IPS DF 6.9 (cell line): ENCODE measurements at regions not wholly inside any gene's neighbourhood (a gene's known extent, or its start where the extent isn't known, plus 50 kb on each side); places are given as distances from the start of the nearest gene placed in this dataset.

Source experiments
- DNase-seq: peaks from one replicate; pipeline ENCODE4 v3.0.0-alpha.2; 2013; ENCODE audit warnings: low read depth, low spot score
- H3K27ac ChIP-seq: one replicate; pipeline ENCODE4 v1.5.1; 2013; ENCODE audit warnings: low read length, control low read depth
- H3K27me3 ChIP-seq: 2 replicates; pipeline ENCODE4 v1.6.1; 2013; ENCODE audit warnings: mild to moderate bottlenecking, low read length; ENCODE audit not compliant: control insufficient read depth, insufficient read depth
- H3K36me3 ChIP-seq: 2 replicates; pipeline ENCODE4 v1.6.1; 2013; ENCODE audit warnings: low read length; ENCODE audit not compliant: control insufficient read depth, insufficient read depth
- H3K4me1 ChIP-seq: 2 replicates; pipeline ENCODE4 v1.6.1; 2013; ENCODE audit warnings: low read length; ENCODE audit not compliant: control insufficient read depth, insufficient read depth
- H3K4me3 ChIP-seq: 2 replicates; pipeline ENCODE4 v1.5.1; 2013; ENCODE audit warnings: mild to moderate bottlenecking, low read length
- H3K9me3 ChIP-seq: 2 replicates; pipeline ENCODE4 v1.6.1; 2013; ENCODE audit warnings: low read length, inconsistent platforms; ENCODE audit not compliant: control insufficient read depth, insufficient read depth
- whole genome bisulfite sequencing: extraction: QIAGEN DNeasy Blood & Tissue Kit; methylation state at CpG from one replicate; pipeline ENCODE4 v1.1.7; 2013; ENCODE audit warnings: mixed read lengths, missing lambda C conversion rate; ENCODE audit not compliant: insufficient read length, insufficient coverage; 5-methylcytosine and 5-hydroxymethylcytosine counted together

GRCh38 chr5:115725522-115725921 lies 90.9 kb downstream of the CDO1 start:
- Histone ChIP-seq H3K36me3 (no peaks in the 10 kb centered on the region), H3K9me3 (no peaks in the 10 kb centered on the region; the same call in 1 of the 2 replicates)
- WGBS, result no CpG with 5 or more reads among the region's 1 CpG

GRCh38 chr5:115723220-115723619 lies 93.2 kb downstream of the CDO1 start:
- no CpG with 5 or more reads among the region's 2 CpGs for WGBS
- H3K27me3 ChIP-seq, result no peaks in the 10 kb centered on the region
- no peaks in the 10 kb centered on the region for H3K4me1 ChIP-seq
- no peak for DNase-seq
- H3K9me3 ChIP-seq, result no peaks in the 10 kb centered on the region
- H3K27ac ChIP-seq, result no peak overlapping the region
- no peak overlapping the region for H3K4me3 ChIP-seq
- no peaks in the 10 kb centered on the region for H3K36me3 ChIP-seq

More at GRCh38 chr5:115725522-115725921, 90.9 kb downstream of the CDO1 start:
- H3K27me3 ChIP-seq, result no peaks in the 10 kb centered on the region
- no peaks in the 10 kb centered on the region for H3K4me1 ChIP-seq
- no peak overlapping the region for H3K4me3 ChIP-seq
- no peak overlapping the region for H3K27ac ChIP-seq
- no peak for DNase-seq

- no peaks in the 10 kb centered on the region for H3K27me3 ChIP-seq
- no peak for DNase-seq
- WGBS, result no CpG with 5 or more reads among the region's 2 CpGs
- no peak overlapping the region for H3K27ac ChIP-seq
- no peaks in the 10 kb centered on the region for H3K4me1 ChIP-seq
- H3K9me3 ChIP-seq, result no peaks in the 10 kb centered on the region
- no peaks in the 10 kb centered on the region for H3K36me3 ChIP-seq
- H3K4me3 ChIP-seq, result no peak overlapping the region
Measured at GRCh38 chr5:115720888-115721287, 95.1 kb upstream of the TMED7 start.

GRCh38 chr5:115718927-115719326 lies 93.1 kb upstream of the TMED7 start:
- H3K27me3 ChIP-seq, result no peaks in the 10 kb centered on the region
- no peaks in the 10 kb centered on the region for H3K9me3 ChIP-seq
- no peak for DNase-seq
- no CpG with 5 or more reads among the region's 2 CpGs for WGBS
- H3K27ac ChIP-seq, result no peak overlapping the region
- no peaks in the 10 kb centered on the region for H3K36me3 ChIP-seq
- H3K4me1 ChIP-seq, result no peaks in the 10 kb centered on the region
- H3K4me3 ChIP-seq, result no peak overlapping the region

- no peak overlapping the region for H3K27ac ChIP-seq
- no peak overlapping the region for H3K4me3 ChIP-seq
- no peaks in the 10 kb centered on the region for H3K27me3 ChIP-seq
- no peaks in the 10 kb centered on the region for H3K4me1 ChIP-seq
- H3K9me3 ChIP-seq, result no peaks in the 10 kb centered on the region
- no peaks in the 10 kb centered on the region for H3K36me3 ChIP-seq
- DNase-seq, result no peak
Measured at GRCh38 chr5:115713408-115713807, 87.6 kb upstream of the TMED7 start.

GRCh38 chr5:115709585-115709984 lies 83.7 kb upstream of the TMED7 start:
- H3K9me3 ChIP-seq, result no peaks in the 10 kb centered on the region
- no CpG with 5 or more reads among the region's 3 CpGs for WGBS
- no peaks in the 10 kb centered on the region for H3K27me3 ChIP-seq
- H3K4me3 ChIP-seq, result no peak overlapping the region
- no peaks in the 10 kb centered on the region for H3K36me3 ChIP-seq
- no peak for DNase-seq
- no peak overlapping the region for H3K27ac ChIP-seq
- no peaks in the 10 kb centered on the region for H3K4me1 ChIP-seq

GRCh38 chr5:115708819-115709477 lies 83.1 kb upstream of the TMED7 start:
- no peak overlapping the region for H3K27ac ChIP-seq
- no peaks in the 10 kb centered on the region for H3K36me3 ChIP-seq
- WGBS, result no CpG with 5 or more reads among the region's 2 CpGs
- no peaks in the 10 kb centered on the region for H3K27me3 ChIP-seq
- H3K4me3 ChIP-seq, result no peak overlapping the region
- H3K9me3 ChIP-seq, result no peaks in the 10 kb centered on the region
- no peak for DNase-seq
- H3K4me1 ChIP-seq, result no peaks in the 10 kb centered on the region

GRCh38 chr5:115703514-115703913 lies 77.7 kb upstream of the TMED7 start:
- Histone ChIP-seq H3K9me3 (no peaks in the 10 kb centered on the region), H3K27ac (no peak overlapping the region), H3K36me3 (no peaks in the 10 kb centered on the region), H3K27me3 (no peaks in the 10 kb centered on the region), H3K4me3 (no peak overlapping the region), H3K4me1 (no peaks in the 10 kb centered on the region)
- no CpG with 5 or more reads among the region's 3 CpGs for WGBS
- DNase-seq, result no peak

- DNase-seq, result no peak
- no CpG with 5 or more reads among the region's 4 CpGs for WGBS
- Histone ChIP-seq H3K27me3 (no peaks in the 10 kb centered on the region), H3K9me3 (no peaks in the 10 kb centered on the region), H3K4me1 (no peaks in the 10 kb centered on the region), H3K36me3 (no peaks in the 10 kb centered on the region), H3K27ac (no peak overlapping the region), H3K4me3 (no peak overlapping the region)
Measured at GRCh38 chr5:115702025-115702424, 76.2 kb upstream of the TMED7 start.

- Histone ChIP-seq H3K4me3 (no peak overlapping the region), H3K27me3 (no peaks in the 10 kb centered on the region), H3K27ac (no peak overlapping the region), H3K9me3 (no peaks in the 10 kb centered on the region), H3K36me3 (no peaks in the 10 kb centered on the region), H3K4me1 (no peaks in the 10 kb centered on the region)
- no peak for DNase-seq
- 100% methylated on average over 1 of the region's 3 CpGs for WGBS
Measured at GRCh38 chr5:115699967-115700366, 74.1 kb upstream of the TMED7 start.

GRCh38 chr5:115696141-115696650 lies 70.4 kb upstream of the TMED7 start:
- H3K27me3 ChIP-seq, result no peaks in the 10 kb centered on the region
- no CpG with 5 or more reads among the region's 4 CpGs for WGBS
- no peak for DNase-seq
- no peak overlapping the region for H3K4me3 ChIP-seq
- H3K27ac ChIP-seq, result no peak overlapping the region
- no peaks in the 10 kb centered on the region for H3K4me1 ChIP-seq
- H3K36me3 ChIP-seq, result no peaks in the 10 kb centered on the region
- no peaks in the 10 kb centered on the region for H3K9me3 ChIP-seq
